DMS 273 (cell line): ENCODE measurements at regions not wholly inside any gene's neighbourhood (a gene's known extent, or its start where the extent isn't known, plus 50 kb on each side); places are given as distances from the start of the nearest gene placed in this dataset.
A peak's percentile ranks its signal among the peaks of the same experiment; 100 is the strongest.
"Not testable (repeated sequence)": the region's sequence is repeated elsewhere in the genome, so short reads cannot be mapped to it uniquely, and the experiment has no call there.

ENCODE experiments used
- DNase-seq: peaks from one replicate; lab custom pipeline; 2025; ENCODE audit not compliant: unreplicated experiment; lab: John Stamatoyannopoulos, UW

GRCh38 chr4:8976466-8977128, 105.0 kb upstream of the HMX1 start:
- not testable (repeated sequence) for DNase-seq

- DNase-seq: not testable (repeated sequence)
These were observed 101.0 kb upstream of the HMX1 start for GRCh38 chr4:8972635-8973034.

- not testable (repeated sequence) for DNase-seq
These were observed 94.3 kb upstream of the HMX1 start for GRCh38 chr4:8965896-8966295.

- peak; percentile 11 for DNase-seq
These were observed 92.7 kb upstream of the HMX1 start for GRCh38 chr4:8964201-8964788.

DNA sequence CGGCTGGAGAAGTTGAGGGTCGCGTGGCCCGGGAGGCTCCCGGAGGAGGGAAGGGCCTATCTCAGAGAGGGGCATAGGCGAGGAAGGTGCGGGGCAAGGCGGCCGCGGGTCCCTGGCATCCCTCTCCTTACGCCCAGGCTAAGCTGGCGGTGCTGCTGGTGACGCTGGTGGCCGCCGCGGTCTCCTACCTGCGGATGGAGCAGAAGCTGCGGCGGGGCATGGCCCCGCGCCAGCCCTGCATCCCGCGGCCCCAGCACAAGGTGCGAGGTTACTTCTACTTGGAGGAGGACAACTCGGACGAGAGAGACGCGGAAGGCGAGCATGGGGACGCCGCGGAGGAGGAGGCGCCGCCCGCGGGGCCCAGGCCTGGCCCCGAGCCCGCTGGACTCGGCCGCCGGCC, 91.9 kb upstream of the HMX1 start:
- DNase-seq: not testable (repeated sequence)

GRCh38 chr4:8961343-8961742, 89.7 kb upstream of the HMX1 start:
- DNase-seq: peak; percentile 70

DNA sequence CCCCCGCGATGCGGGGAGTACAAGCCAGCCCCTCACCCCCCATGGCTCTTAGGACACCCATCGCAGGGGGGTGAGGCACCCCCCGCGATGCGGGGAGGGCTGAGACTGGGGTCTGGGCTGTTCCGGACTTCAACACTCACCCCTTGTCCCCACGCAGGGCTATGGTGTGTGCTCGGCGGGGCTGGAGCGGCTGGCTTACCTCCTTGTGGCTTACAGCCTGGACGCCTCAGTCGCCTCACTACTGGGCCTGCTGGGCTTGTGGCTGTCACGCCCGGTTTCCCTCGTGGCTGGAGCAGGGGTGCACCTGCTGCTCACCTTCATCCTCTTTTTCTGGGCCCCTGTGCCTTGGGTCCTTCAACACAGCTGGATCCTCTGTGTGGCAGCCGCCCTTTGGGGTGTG, 87.8 kb upstream of the HMX1 start:
- DNase-seq: not testable (repeated sequence)

DNA sequence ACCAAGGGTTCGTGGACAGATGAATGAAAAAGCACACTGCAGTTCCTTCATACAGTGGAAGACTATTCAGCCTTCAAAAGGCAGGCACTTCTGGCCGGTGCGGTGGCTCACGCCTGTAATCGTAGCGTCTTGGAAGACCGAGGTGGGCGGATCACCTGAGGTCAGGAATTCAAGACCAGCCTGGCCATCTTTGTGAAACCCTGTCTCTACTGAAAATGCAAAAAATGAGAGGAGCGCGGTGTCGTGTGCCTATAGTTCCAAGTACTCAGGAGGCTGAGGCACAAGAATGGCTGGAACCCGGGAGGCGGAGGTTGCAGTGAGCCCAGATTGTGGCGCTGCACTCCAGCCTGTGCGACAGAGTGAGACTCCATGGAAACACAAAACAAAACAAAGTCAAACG, 82.4 kb upstream of the HMX1 start:
- DNase-seq: not testable (repeated sequence)

DNA sequence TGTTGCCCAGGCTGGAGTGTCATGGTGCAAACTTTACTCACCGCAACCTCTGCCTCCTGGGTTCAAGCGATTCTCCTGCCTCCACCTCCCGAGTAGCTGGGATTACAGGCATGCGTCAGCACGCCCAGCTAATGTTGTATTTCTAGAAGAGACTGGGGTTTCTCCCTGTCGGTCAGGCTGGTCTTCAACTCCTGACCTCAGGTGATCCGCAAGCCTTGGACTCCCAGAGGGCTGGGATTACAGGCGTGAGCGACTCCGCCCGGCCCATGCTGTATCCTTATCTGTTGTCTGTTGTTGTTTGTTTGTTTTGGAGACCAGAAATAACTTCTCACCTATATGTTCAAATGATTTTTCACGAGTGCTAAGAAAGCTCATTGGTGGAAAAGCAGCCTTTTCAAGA, 81.2 kb upstream of the HMX1 start:
- DNase-seq: not testable (repeated sequence)

GRCh38 chr4:8952109-8952508, 80.5 kb upstream of the HMX1 start:
- DNase-seq: not testable (repeated sequence)

- DNase-seq: not testable (repeated sequence)
These were observed 73.9 kb upstream of the HMX1 start for GRCh38 chr4:8945506-8945905.

DNA sequence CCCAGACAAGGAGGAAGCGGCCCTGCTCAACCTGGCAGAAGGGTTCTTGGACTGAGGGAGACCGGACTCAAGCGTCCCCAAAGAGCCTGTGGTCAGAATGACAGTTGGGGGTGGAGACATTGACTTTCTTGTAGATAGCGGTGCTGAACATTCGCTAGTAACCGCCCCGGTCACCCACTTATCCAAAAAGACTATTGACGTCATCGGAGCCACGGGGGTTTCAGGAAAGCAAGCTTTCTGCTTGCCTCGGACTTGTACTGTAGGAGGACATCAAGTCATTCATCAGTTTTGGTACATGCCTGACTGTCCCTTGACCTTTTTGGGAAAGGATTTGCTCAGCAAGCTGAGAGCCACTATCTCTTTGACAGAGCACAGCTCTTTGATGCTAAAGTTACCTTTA, 71.7 kb upstream of the HMX1 start:
- DNase-seq: not testable (repeated sequence)

- not testable (repeated sequence) for DNase-seq
These were observed 70.4 kb upstream of the HMX1 start for GRCh38 chr4:8942088-8942487.

DNA sequence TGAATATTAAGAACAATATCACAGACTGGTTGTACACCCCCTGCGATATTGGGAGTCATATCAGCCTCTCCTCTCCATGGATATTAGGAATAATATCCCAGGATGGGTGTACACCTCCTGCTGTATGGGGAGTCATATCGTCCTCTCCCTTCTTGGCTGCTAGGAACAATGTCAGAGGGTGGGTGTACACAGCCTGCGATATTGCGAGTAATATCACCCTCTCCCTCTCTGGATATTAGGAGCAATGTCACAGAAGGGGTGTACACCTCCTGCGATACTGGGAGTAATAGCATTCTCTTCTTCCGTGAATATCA, 69.8 kb upstream of the HMX1 start:
- DNase-seq: not testable (repeated sequence)

DNA sequence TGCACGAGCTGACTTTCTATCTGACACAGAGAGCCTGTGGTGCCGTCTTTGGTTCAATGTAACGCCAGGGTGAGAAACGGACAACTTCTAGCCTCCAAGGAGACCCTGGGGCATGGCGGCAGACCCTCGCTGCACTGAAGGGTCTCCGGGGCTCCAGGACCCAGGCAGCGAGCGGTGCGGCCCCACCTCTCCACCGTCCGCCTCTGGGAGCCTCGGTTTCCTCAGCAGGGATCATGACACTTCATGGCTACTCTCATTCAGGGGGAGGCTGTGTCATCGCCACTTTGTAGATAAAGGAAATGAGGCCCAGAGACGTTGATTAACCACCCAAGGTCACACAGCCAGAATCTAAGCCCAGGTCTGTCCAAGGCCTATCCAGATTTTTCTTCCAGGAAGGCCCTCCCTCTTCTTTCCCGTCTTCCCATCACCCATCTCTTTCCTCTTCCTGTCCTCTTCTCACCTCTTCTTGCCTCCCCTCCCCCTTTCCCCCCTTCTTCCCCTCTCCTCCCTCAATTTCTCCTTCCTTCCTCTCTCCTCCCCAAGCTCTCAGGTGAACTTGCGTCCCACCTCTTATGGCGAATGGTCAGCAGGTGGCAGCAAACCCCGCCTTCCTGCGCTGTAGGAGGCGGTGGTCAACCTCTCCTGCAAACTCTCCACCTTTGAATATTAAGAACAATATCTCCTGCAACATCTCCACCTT, 69.3 kb upstream of the HMX1 start:
- peak; percentile 26 for DNase-seq

GRCh38 chr4:8939840-8940742, 68.5 kb upstream of the HMX1 start:
- peak; percentile 44 for DNase-seq

- DNase-seq: no peak
These were observed 67.7 kb upstream of the HMX1 start for GRCh38 chr4:8939160-8939839.

- no peak for DNase-seq
These were observed 67.0 kb upstream of the HMX1 start for GRCh38 chr4:8938623-8939022.

GRCh38 chr4:8938137-8938536, 66.5 kb upstream of the HMX1 start:
- DNase-seq: no peak

DNA sequence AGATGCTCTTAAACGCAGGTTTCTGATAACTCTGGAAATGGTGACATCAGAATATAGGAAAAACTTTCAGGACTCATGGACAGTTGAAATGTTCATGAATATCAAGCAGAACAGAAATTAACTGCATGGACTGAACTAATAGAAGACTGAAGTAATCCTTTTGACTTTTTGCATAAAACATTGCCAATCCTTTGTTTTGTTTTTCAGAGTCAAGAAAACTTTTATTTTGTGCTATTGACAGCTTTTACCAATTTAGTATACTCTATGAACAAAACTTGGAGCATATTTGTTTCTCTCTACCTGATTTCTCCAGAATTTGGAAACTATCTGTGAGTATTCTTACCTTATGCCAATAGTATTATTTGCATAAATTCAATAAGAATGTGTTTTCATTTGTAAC, 61.2 kb upstream of the HMX1 start:
- no peak for DNase-seq

DNA sequence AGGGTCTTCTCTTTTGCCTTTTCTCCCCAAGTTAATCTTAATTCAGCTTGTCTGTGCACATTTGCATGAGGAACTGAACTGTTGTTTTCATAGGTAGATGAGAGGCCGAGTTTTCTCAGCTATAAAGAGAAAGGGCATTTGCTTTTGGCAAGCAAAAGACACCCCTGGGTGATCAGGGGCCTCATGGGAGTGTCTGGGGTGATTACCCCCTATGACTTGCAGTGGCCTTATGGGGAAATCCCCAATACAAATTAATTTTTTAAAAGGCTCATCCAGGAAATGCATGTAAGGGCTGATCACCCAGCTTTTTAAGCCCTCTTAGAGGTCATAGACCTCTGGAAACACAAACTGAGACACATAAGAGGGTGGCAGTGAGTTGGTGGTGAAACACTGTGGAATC, 56.4 kb upstream of the HMX1 start:
- no peak for DNase-seq
